ENCODE measurements at regions not wholly inside any gene's neighbourhood (a gene's known extent, or its start where the extent isn't known, plus 50 kb on each side); places are given as distances from the start of the nearest gene placed in this dataset.

DNA sequence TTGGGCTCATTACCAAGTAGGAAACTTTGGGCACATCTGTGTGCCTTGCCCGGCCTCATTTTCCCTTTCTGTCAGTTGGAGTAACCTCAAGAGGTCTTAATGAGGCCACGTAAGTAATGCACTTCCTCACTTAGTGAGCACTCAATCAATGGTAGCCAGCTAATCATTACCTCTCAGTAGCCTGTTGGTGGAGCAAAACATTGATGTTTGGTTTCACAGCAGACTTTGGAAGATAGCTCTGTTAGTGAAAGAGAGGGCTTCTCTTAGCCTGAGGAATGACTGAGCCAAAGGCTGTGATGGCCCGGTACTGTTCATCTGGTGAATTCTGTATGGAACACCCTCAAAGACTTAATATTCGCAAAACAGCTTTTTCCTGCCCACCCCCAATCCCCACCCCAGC, 55.9 kb upstream of the ID4 start:
- FAIRE-seq: no peak
- POLR2A ChIA-PET (ENCODE audit: partially characterized antibody): interaction anchor here (0.6 kb wide), 1 partner anchor 10 kb away, joined by 3 read pairs; no protein-coding TSS in a partner anchor

More for the DNA sequence above, 55.9 kb upstream of the ID4 start:
- Histone ChIP-seq H3K27me3 (replicated peaks in 1 of 4; ENCODE audit: control insufficient read depth in 3 of 4, extremely low read depth in 1 of 4, insufficient read depth in 3 of 4, low read length in 3 of 4) (no peaks in the 10 kb centered on the region), H3K23ac (ENCODE audit: insufficient read length) (no peak overlapping the region), H2BK20ac (ENCODE audit: low read length) (no peak overlapping the region), H2BK5ac (ENCODE audit: low read depth, low read length) (no peak overlapping the region), H3K9me3 (ENCODE audit: insufficient read depth in 2 of 2, low read depth in 1 of 2, low read length in 1 of 2) (no peaks in the 10 kb centered on the region; a peak in 2 of 4 replicates), H2AFZ (ENCODE audit: low read length) (no peak overlapping the region), H3K79me2 (ENCODE audit: control insufficient read depth in 1 of 2, insufficient read depth in 2 of 2, low read length in 2 of 2) (no peaks in the 10 kb centered on the region), H3K4ac (replicated peaks; ENCODE audit: insufficient read length, low read depth, low read length) (no peak overlapping the region), H3K23me2 (ENCODE audit: low read depth, low read length) (no peaks in the 10 kb centered on the region), H3K4me2 (ENCODE audit: insufficient read depth in 1 of 2, low read depth in 2 of 2, low read length in 2 of 2) (no peak overlapping the region), H4K91ac (replicated peaks; ENCODE audit: insufficient read length, low read length) (no peak overlapping the region), H2AK5ac (ENCODE audit: low read depth, low read length) (no peak overlapping the region), H2BK120ac (replicated peaks; ENCODE audit: low read depth, low read length) (no peak overlapping the region), H3K36me3 (ENCODE audit: control insufficient read depth in 2 of 4, insufficient read depth in 4 of 4, low read length in 3 of 4) (no peaks in the 10 kb centered on the region), H4K5ac (ENCODE audit: insufficient read length, low read depth, low read length) (no peak overlapping the region), H3K14ac (ENCODE audit: insufficient read length) (no peak overlapping the region), H4K20me1 (replicated peaks in 1 of 2; ENCODE audit: control insufficient read depth in 1 of 2, insufficient read depth in 2 of 2, low read length in 2 of 2) (no peaks in the 10 kb centered on the region), H3K56ac (replicated peaks; ENCODE audit: insufficient read length, low read depth, low read length) (no peak overlapping the region), H4K8ac (ENCODE audit: extremely low read depth, insufficient read depth, low read length) (no peak overlapping the region), H2BK12ac (ENCODE audit: low read depth, low read length) (no peak overlapping the region), H3K27ac (ENCODE audit: low read depth, low read length) (no peak overlapping the region), H2BK15ac (ENCODE audit: low read length) (no peak overlapping the region), H3K4me3 (ENCODE audit: extremely low read depth in 1 of 4, insufficient read depth in 2 of 4, low read depth in 3 of 4, low read length in 4 of 4) (no peak overlapping the region), H3K18ac (ENCODE audit: extremely low read depth, low read length) (no peak overlapping the region), H3K9ac (replicated peaks in 1 of 4; ENCODE audit: extremely low read depth in 1 of 4, low read depth in 3 of 4, low read length in 3 of 4) (no peak overlapping the region), H3K79me1 (ENCODE audit: low read depth, low read length) (no peaks in the 10 kb centered on the region), H3K4me1 (replicated peaks in 1 of 4; ENCODE audit: control insufficient read depth in 3 of 4, insufficient read depth in 4 of 4, low read length in 3 of 4) (no peaks in the 10 kb centered on the region)
- CTCF ChIA-PET (ENCODE audit: partially characterized antibody): no interaction called here
- no peak for TF ChIP-seq ATF2 (IDR thresholded peaks at IDR 0.05; ENCODE audit: low read length)
- TF ChIP-seq RAD21 (IDR thresholded peaks at IDR 0.05 in 1 of 2, conservative IDR thresholded peaks at IDR 0.05 in 1 of 2; ENCODE audit: low read depth in 2 of 2, low read length in 2 of 2): 0 out of 4 replicates have a peak, but pooled peaks of 1 of the 2 experiments have one; percentile 5
- WGBS, 2 experiments (ENCODE audit: extremely low coverage in 1 of 2, insufficient coverage in 1 of 2, insufficient read length in 1 of 2, insufficient replicate concordance in 2 of 2, low coverage in 1 of 2, low lambda C conversion rate in 2 of 2, missing lambda C conversion rate in 1 of 2): 85% methylated on average over 4 of the region's 4 CpGs; no CpG with 5 or more reads in 1 of the 2 experiments
- no peak for DNase-seq (ENCODE audit: low read depth in 1 of 2, low spot score in 2 of 2)

Measured in H1 (cell line).